Glutamatergic neuron (in vitro differentiated cells): ENCODE measurements at regions not wholly inside any gene's neighbourhood (a gene's known extent, or its start where the extent isn't known, plus 50 kb on each side); places are given as distances from the start of the nearest gene placed in this dataset.
A peak's percentile ranks its signal among the peaks of the same experiment; 100 is the strongest.

Experiments used
- DNase-seq: peaks from one replicate; pipeline ENCODE4 v3.0.0; 2022
- H3K27ac Mint-ChIP-seq: one replicate; pipeline ENCODE4 v1.8.0; 2020; ENCODE audit warnings: mild to moderate bottlenecking, mixed read lengths, inconsistent platforms; ENCODE audit not compliant: unreplicated experiment
- H3K27me3 Mint-ChIP-seq: one replicate; pipeline ENCODE4 v1.8.0; 2020; ENCODE audit warnings: mild to moderate bottlenecking, moderate library complexity, mixed read lengths, inconsistent platforms; ENCODE audit not compliant: unreplicated experiment
- H3K36me3 Mint-ChIP-seq: one replicate; pipeline ENCODE4 v1.8.0; 2020; ENCODE audit warnings: mild to moderate bottlenecking, mixed read lengths, inconsistent platforms; ENCODE audit not compliant: unreplicated experiment
- H3K4me1 Mint-ChIP-seq: one replicate; pipeline ENCODE4 v1.8.0; 2020; ENCODE audit warnings: mild to moderate bottlenecking, low read depth, mixed read lengths, inconsistent platforms; ENCODE audit not compliant: unreplicated experiment
- H3K4me3 Mint-ChIP-seq: one replicate; pipeline ENCODE4 v1.8.0; 2020; ENCODE audit warnings: mild to moderate bottlenecking, mixed read lengths, inconsistent platforms; ENCODE audit not compliant: unreplicated experiment
- H3K9me3 Mint-ChIP-seq: one replicate; pipeline ENCODE4 v1.8.0; 2020; ENCODE audit warnings: mild to moderate bottlenecking, moderate library complexity, mixed read lengths, inconsistent platforms; ENCODE audit not compliant: unreplicated experiment
- CTCF ChIP-seq: fragments of 200-600 bp; sonication (generic); IDR thresholded peaks from one replicate; pipeline ENCODE4 v1.5.0; 2021; ENCODE audit not compliant: partially characterized antibody, unreplicated experiment

- Mint-ChIP-seq H3K4me3 (no peak overlapping the region), H3K4me1 (peaks cover 14% of the 10 kb centered on the region), H3K36me3 (no peaks in the 10 kb centered on the region), H3K27ac (no peak overlapping the region), H3K27me3 (no peaks in the 10 kb centered on the region), H3K9me3 (no peaks in the 10 kb centered on the region)
- peak; percentile 28 for TF ChIP-seq CTCF
- no peak for DNase-seq
These were observed 299.0 kb downstream of the HGF start for GRCh38 chr7:81470724-81471379.

- no peak overlapping the region for H3K4me3 Mint-ChIP-seq
- peak overlapping the region; percentile 30 for H3K27ac Mint-ChIP-seq
- no peaks in the 10 kb centered on the region for H3K9me3 Mint-ChIP-seq
- TF ChIP-seq CTCF = peak; percentile 67
- H3K36me3 Mint-ChIP-seq = no peaks in the 10 kb centered on the region
- peak; percentile 83 for DNase-seq
- H3K4me1 Mint-ChIP-seq = peaks cover 14% of the 10 kb centered on the region
- no peaks in the 10 kb centered on the region for H3K27me3 Mint-ChIP-seq
These were observed 299.8 kb downstream of the HGF start for GRCh38 chr7:81469869-81470723.

- DNase-seq = no peak
These were observed 300.5 kb downstream of the HGF start for GRCh38 chr7:81469153-81469868.

GRCh38 chr7:81468526-81468925, 301.3 kb downstream of the HGF start:
- Mint-ChIP-seq H3K27ac (no peak overlapping the region), H3K36me3 (no peaks in the 10 kb centered on the region), H3K4me1 (peaks cover 14% of the 10 kb centered on the region), H3K27me3 (no peaks in the 10 kb centered on the region), H3K9me3 (no peaks in the 10 kb centered on the region), H3K4me3 (no peak overlapping the region)
- no peak for DNase-seq
- no peak for TF ChIP-seq CTCF

More at GRCh38 chr7:81469153-81469868, 300.5 kb downstream of the HGF start:
- Mint-ChIP-seq H3K36me3 (no peaks in the 10 kb centered on the region), H3K9me3 (no peaks in the 10 kb centered on the region), H3K27ac (peak overlapping the region; percentile 30), H3K4me1 (peaks cover 14% of the 10 kb centered on the region), H3K27me3 (no peaks in the 10 kb centered on the region), H3K4me3 (no peak overlapping the region)
- TF ChIP-seq CTCF = no peak
